Body of pancreas (tissue), 4 donors: ENCODE measurements at regions not wholly inside any gene's neighbourhood (a gene's known extent, or its start where the extent isn't known, plus 50 kb on each side); places are given as distances from the start of the nearest gene placed in this dataset.

Experiments used
- ATAC-seq: fragments of 150-250 bp; one replicate; pipeline ENCODE4 v1.9.1; 2016
- DNase-seq, 4 donors: peaks; one replicate each; pipeline ENCODE4 v3.0.0-alpha.2; 2019
- H3K27ac ChIP-seq, 4 donors: fragments of 200-600 bp; sonication (generic); 1 replicate in 3 of 4; 2 replicates in 1 of 4; pipeline versions ENCODE4 v1.5.1 to v1.6.1; 2016 to 2019; ENCODE audit warnings: mild to moderate bottlenecking in 1 of 4, mixed read lengths in 1 of 4, moderate library complexity in 1 of 4
- H3K27me3 ChIP-seq, 2 donors: fragments of 200-600 bp; sonication (generic); one replicate each; pipeline ENCODE4 v1.6.0; 2016; ENCODE audit warnings: mild to moderate bottlenecking in 1 of 2
- H3K36me3 ChIP-seq, 2 donors: fragments of 200-600 bp; sonication (generic); replicated peaks in 1 of 2; 2 replicates each; pipeline ENCODE4 v1.5.1; 2016; ENCODE audit warnings: low read depth in 2 of 2; ENCODE audit not compliant: insufficient read depth in 1 of 2
- H3K4me1 ChIP-seq: fragments of 200-600 bp; sonication (generic); one replicate; pipeline ENCODE4 v1.6.0; 2016
- H3K4me3 ChIP-seq, 2 donors: fragments of 200-600 bp; sonication (generic); 1 replicate in 1 of 2; 2 replicates in 1 of 2; pipeline ENCODE4 v1.5.1; 2016 to 2019
- H3K9me3 ChIP-seq, 3 donors: fragments of 200-600 bp; sonication (generic); 1 replicate in 2 of 3; 2 replicates in 1 of 3; pipeline ENCODE4 v1.5.1; 2016
- CTCF ChIP-seq, 7 experiments: fragments of 450-650 bp in 4 of 7; fragments of 200-600 bp in 3 of 7; sonication (generic) in 3 of 7; IDR thresholded peaks; one replicate each; pipeline ENCODE4 v1.5.1; 2016 to 2019; ENCODE audit warnings: antibody characterized with exemption in 7 of 7
- POLR2A ChIP-seq, 3 donors: fragments of 450-650 bp; IDR thresholded peaks; one replicate each; pipeline ENCODE4 v1.6.1; 2016; ENCODE audit warnings: antibody characterized with exemption in 3 of 3, mild to moderate bottlenecking in 2 of 3
- WGBS, 2 donors: methylation state at CpG; one replicate each; pipeline ENCODE4 v1.1.5; 2017; 5-methylcytosine and 5-hydroxymethylcytosine counted together
- intact Hi-C: fragments of 100-400 bp; cut with DNase I; formaldehyde crosslinking; loops from one replicate; pipeline ENCODE4 v1.15.1; 2023

- no peak overlapping the region for H3K4me3 ChIP-seq
- DNase-seq (no peak), ATAC-seq (no peak)
- no peaks in the 10 kb centered on the region for H3K4me1 ChIP-seq
- H3K36me3 ChIP-seq = no peaks in the 10 kb centered on the region
- no peak overlapping the region for H3K27ac ChIP-seq
- no peaks in the 10 kb centered on the region for H3K27me3 ChIP-seq
- H3K9me3 ChIP-seq = no peaks in the 10 kb centered on the region
- WGBS, 2 donors = 55 to 63% methylated on average over 5 to 7 of the region's 7 CpGs
- intact Hi-C loops = no loop called here
- TF ChIP-seq POLR2A (IDR thresholded peaks at IDR 0.05) (no peak), CTCF (IDR thresholded peaks at IDR 0.05) (no peak)
These were observed 122.9 kb upstream of the IL12B start for GRCh38 chr5:159453209-159453608.

GRCh38 chr5:159456261-159456660 is 126.0 kb upstream of the IL12B start:
- TF ChIP-seq POLR2A (IDR thresholded peaks at IDR 0.05) (no peak), CTCF (IDR thresholded peaks at IDR 0.05) (no peak)
- 33 to 52% methylated on average over 2 of the region's 2 CpGs for WGBS, 2 donors

GRCh38 chr5:159456722-159457465 is 126.6 kb upstream of the IL12B start:
- intact Hi-C loops = no loop called here
- Histone ChIP-seq H3K27me3 (no peaks in the 10 kb centered on the region), H3K4me3 (no peak overlapping the region), H3K4me1 (no peaks in the 10 kb centered on the region), H3K36me3 (no peaks in the 10 kb centered on the region), H3K9me3 (no peaks in the 10 kb centered on the region), H3K27ac (no peak overlapping the region)
- DNase-seq (no peak), ATAC-seq (no peak)
- no peak for TF ChIP-seq POLR2A (IDR thresholded peaks at IDR 0.05)
- TF ChIP-seq CTCF (IDR thresholded peaks at IDR 0.05) = no peak

More at GRCh38 chr5:159456261-159456660, 126.0 kb upstream of the IL12B start:
- Histone ChIP-seq H3K9me3 (no peaks in the 10 kb centered on the region), H3K4me1 (no peaks in the 10 kb centered on the region), H3K27ac (no peak overlapping the region), H3K27me3 (no peaks in the 10 kb centered on the region), H3K36me3 (no peaks in the 10 kb centered on the region), H3K4me3 (no peak overlapping the region)
- DNase-seq = no peak
- intact Hi-C loops = no loop called here
- no peak for ATAC-seq

- intact Hi-C loops = no loop called here
- H3K9me3 ChIP-seq = no peaks in the 10 kb centered on the region
- ATAC-seq (no peak), DNase-seq (no peak)
- WGBS, 2 donors = 60 to 71% methylated on average over 4 of the region's 4 CpGs
- no peaks in the 10 kb centered on the region for H3K36me3 ChIP-seq
- no peaks in the 10 kb centered on the region for H3K27me3 ChIP-seq
- TF ChIP-seq CTCF (IDR thresholded peaks at IDR 0.05) (no peak), POLR2A (IDR thresholded peaks at IDR 0.05) (no peak)
- H3K27ac ChIP-seq = no peak overlapping the region
- H3K4me1 ChIP-seq = no peaks in the 10 kb centered on the region
- H3K4me3 ChIP-seq = no peak overlapping the region
These were observed 128.0 kb upstream of the IL12B start for GRCh38 chr5:159458217-159458711.

GRCh38 chr5:159459132-159459627 is 128.9 kb upstream of the IL12B start:
- Histone ChIP-seq H3K27me3 (no peaks in the 10 kb centered on the region), H3K36me3 (no peaks in the 10 kb centered on the region), H3K4me1 (no peaks in the 10 kb centered on the region), H3K9me3 (no peaks in the 10 kb centered on the region), H3K27ac (no peak overlapping the region), H3K4me3 (no peak overlapping the region)
- TF ChIP-seq POLR2A (IDR thresholded peaks at IDR 0.05) = no peak
- 61 to 80% methylated on average over 2 of the region's 2 CpGs for WGBS, 2 donors
- no peak for DNase-seq
- ATAC-seq = no peak
- intact Hi-C loops = no loop called here
